LHCN-M2 (cell line): ENCODE measurements at regions not wholly inside any gene's neighbourhood (a gene's known extent, or its start where the extent isn't known, plus 50 kb on each side); places are given as distances from the start of the nearest gene placed in this dataset.

Experiments used
- DNase-seq: peaks from one replicate; pipeline ENCODE4 v3.0.0-alpha.2; 2012; ENCODE audit warnings: low read depth

- no peak for DNase-seq
Observed at GRCh38 chr3:57009802-57010201, 50.7 kb upstream of the SPATA12 start.

GRCh38 chr3:57009367-57009766 lies 51.1 kb upstream of the SPATA12 start:
- DNase-seq, result no peak

GRCh38 chr3:57007521-57008460 lies 52.7 kb upstream of the SPATA12 start:
- peak; percentile 93 for DNase-seq

GRCh38 chr3:57006949-57007419 lies 53.5 kb upstream of the SPATA12 start:
- peak; percentile 59 for DNase-seq

- peak; percentile 52 for DNase-seq
Observed at GRCh38 chr3:57006179-57006657, 54.2 kb upstream of the SPATA12 start.

GRCh38 chr3:57004229-57004628 lies 56.2 kb upstream of the SPATA12 start:
- no peak for DNase-seq

- no peak for DNase-seq
Observed at GRCh38 chr3:57003676-57004075, 56.8 kb upstream of the SPATA12 start.

- no peak for DNase-seq
Observed at GRCh38 chr3:57001356-57001755, 59.1 kb upstream of the SPATA12 start.

- DNase-seq, result no peak
Observed at GRCh38 chr3:57000012-57000411, 60.5 kb upstream of the SPATA12 start.

GRCh38 chr3:56999547-56999946 lies 60.9 kb upstream of the SPATA12 start:
- no peak for DNase-seq

- no peak for DNase-seq
Observed at GRCh38 chr3:56998076-56998529, 62.4 kb upstream of the SPATA12 start.

- no peak for DNase-seq
Observed at GRCh38 chr3:56997675-56998074, 62.8 kb upstream of the SPATA12 start.

GRCh38 chr3:56997041-56997440 lies 63.4 kb upstream of the SPATA12 start:
- DNase-seq, result no peak

GRCh38 chr3:56994391-56994790 lies 66.1 kb upstream of the SPATA12 start:
- no peak for DNase-seq

- DNase-seq, result no peak
Observed at GRCh38 chr3:56990641-56991015, 69.8 kb upstream of the SPATA12 start.

GRCh38 chr3:56989977-56990640 lies 70.4 kb upstream of the SPATA12 start:
- no peak for DNase-seq

- no peak for DNase-seq
Observed at GRCh38 chr3:56989169-56989976, 71.1 kb upstream of the SPATA12 start.

GRCh38 chr3:56988458-56989168 lies 71.9 kb upstream of the SPATA12 start:
- peak; percentile 76 for DNase-seq

GRCh38 chr3:56987238-56987895 lies 73.1 kb upstream of the SPATA12 start:
- no peak for DNase-seq

- no peak for DNase-seq
Observed at GRCh38 chr3:56986347-56986746, 74.1 kb upstream of the SPATA12 start.
